Uterus (tissue), 3 donors: ENCODE measurements at regions not wholly inside any gene's neighbourhood (a gene's known extent, or its start where the extent isn't known, plus 50 kb on each side); places are given as distances from the start of the nearest gene placed in this dataset.

Experiments
- DNase-seq, 2 donors: peaks; one replicate each; pipeline ENCODE4 v3.0.0-alpha.2; 2019 to 2020
- H3K27ac ChIP-seq, 2 donors: fragments of 200-600 bp; sonication (generic); 1 replicate in 1 of 2; 2 replicates in 1 of 2; pipeline ENCODE4 v1.5.1; 2016 to 2018
- H3K27me3 ChIP-seq, 2 donors: fragments of 200-600 bp; sonication (generic); one replicate each; pipeline ENCODE4 v1.5.1; 2018 to 2019; ENCODE audit warnings: control low read depth in 1 of 2
- H3K36me3 ChIP-seq, 2 donors: fragments of 200-600 bp; sonication (generic); one replicate each; pipeline ENCODE4 v1.5.1; 2019; ENCODE audit warnings: control low read depth in 1 of 2
- H3K4me1 ChIP-seq, 2 donors: fragments of 200-600 bp; sonication (generic); one replicate each; pipeline ENCODE4 v1.5.1; 2018 to 2019; ENCODE audit warnings: control low read depth in 1 of 2
- H3K4me3 ChIP-seq, 2 donors: fragments of 200-600 bp; sonication (generic); 1 replicate in 1 of 2; 2 replicates in 1 of 2; pipeline ENCODE4 v1.5.1; 2018 to 2019; ENCODE audit warnings: mild to moderate bottlenecking in 1 of 2
- H3K9me3 ChIP-seq, 2 donors: fragments of 200-600 bp; sonication (generic); one replicate each; pipeline ENCODE4 v1.5.1; 2019; ENCODE audit warnings: control low read depth in 1 of 2
- CTCF ChIP-seq, 4 experiments: fragments of 200-600 bp in 2 of 4; fragments of 450-650 bp in 2 of 4; sonication (generic) in 2 of 4; IDR thresholded peaks; one replicate each; pipeline ENCODE4 v1.5.1; 2016 to 2019; ENCODE audit warnings: antibody characterized with exemption in 4 of 4, mild to moderate bottlenecking in 2 of 4, moderate library complexity in 1 of 4
- POLR2A ChIP-seq, 2 donors: fragments of 450-650 bp; IDR thresholded peaks; one replicate each; pipeline ENCODE4 v1.6.1; 2016; ENCODE audit warnings: antibody characterized with exemption in 2 of 2, mild to moderate bottlenecking in 1 of 2, moderate library complexity in 1 of 2
- intact Hi-C: fragments of 100-400 bp; cut with DNase I; formaldehyde crosslinking; loops from one replicate; pipeline ENCODE4 v1.15.1; 2023; ENCODE audit warnings: low total_unique reads
- donor health status: DM: yes; HTN: yes; CAD: no.

- no peak for TF ChIP-seq CTCF (IDR thresholded peaks at IDR 0.05)
- no peak for TF ChIP-seq POLR2A (IDR thresholded peaks at IDR 0.05)
- intact Hi-C loops = no loop called here
- no peak overlapping the region for H3K4me3 ChIP-seq
- DNase-seq = no peak
- H3K27ac ChIP-seq = no peak overlapping the region
- H3K36me3 ChIP-seq = no peaks in the 10 kb centered on the region
- no peaks in the 10 kb centered on the region for H3K9me3 ChIP-seq
- H3K4me1 ChIP-seq = no peaks in the 10 kb centered on the region
- no peaks in the 10 kb centered on the region for H3K27me3 ChIP-seq
Observed at GRCh38 chr17:5741810-5742209, 157.5 kb upstream of the NLRP1 start.

- no peaks in the 10 kb centered on the region for H3K36me3 ChIP-seq
- intact Hi-C loops = no loop called here
- TF ChIP-seq POLR2A (IDR thresholded peaks at IDR 0.05) = no peak
- no peak for TF ChIP-seq CTCF (IDR thresholded peaks at IDR 0.05)
- no peak overlapping the region for H3K4me3 ChIP-seq
- no peaks in the 10 kb centered on the region for H3K27me3 ChIP-seq
- DNase-seq = no peak
- H3K4me1 ChIP-seq = no peaks in the 10 kb centered on the region
- no peaks in the 10 kb centered on the region for H3K9me3 ChIP-seq
- H3K27ac ChIP-seq = no peak overlapping the region
Observed at GRCh38 chr17:5745111-5745813, 161.0 kb upstream of the NLRP1 start.

DNA sequence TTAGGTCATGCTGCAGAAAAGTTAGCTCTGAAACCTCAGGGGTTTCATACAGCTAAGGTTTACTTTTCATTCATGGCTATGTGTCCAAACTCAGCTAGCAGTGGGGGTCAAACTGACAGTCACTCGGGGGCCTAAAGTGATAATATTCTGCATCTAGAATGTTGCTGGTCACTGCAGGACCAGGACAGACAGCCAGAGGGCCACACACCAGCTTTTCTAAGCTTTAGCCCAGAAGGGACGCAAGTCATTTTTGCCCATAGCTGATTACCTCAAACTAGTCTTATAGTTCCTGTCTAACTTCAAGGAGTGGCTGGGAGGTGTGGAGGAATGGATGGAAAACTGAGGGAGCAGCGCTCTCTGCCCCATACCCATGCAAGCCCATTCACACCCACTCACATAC, 163.0 kb upstream of the NLRP1 start:
- Histone ChIP-seq H3K27me3 (no peaks in the 10 kb centered on the region), H3K4me3 (no peak overlapping the region), H3K27ac (no peak overlapping the region), H3K9me3 (no peaks in the 10 kb centered on the region), H3K4me1 (no peaks in the 10 kb centered on the region), H3K36me3 (no peaks in the 10 kb centered on the region)
- intact Hi-C loops = no loop called here
- no peak for DNase-seq
- no peak for TF ChIP-seq CTCF (IDR thresholded peaks at IDR 0.05)

DNA sequence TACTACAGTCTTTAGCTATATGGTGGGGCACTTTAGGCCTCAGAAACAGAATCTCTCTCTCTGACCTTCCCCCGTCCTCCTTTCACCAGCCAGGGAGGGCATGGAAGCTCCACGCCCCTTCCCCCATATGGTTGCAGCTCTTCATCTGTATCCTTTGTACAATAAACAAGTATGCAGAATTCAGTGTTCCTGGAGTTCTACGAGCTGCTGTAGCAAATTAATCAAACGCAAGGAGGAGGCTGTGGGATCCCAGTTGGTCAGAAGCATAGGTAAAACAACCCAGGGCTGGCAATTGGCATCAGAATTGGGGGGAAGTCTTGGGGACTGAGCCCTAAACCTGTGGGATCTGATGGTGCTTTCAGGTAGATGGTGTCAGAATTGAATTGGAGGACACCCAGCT, 163.7 kb upstream of the NLRP1 start:
- DNase-seq = no peak
- intact Hi-C loops = no loop called here

GRCh38 chr17:5753421-5753820, 169.1 kb upstream of the NLRP1 start:
- intact Hi-C loops = no loop called here
- Histone ChIP-seq H3K27ac (no peak overlapping the region), H3K36me3 (no peaks in the 10 kb centered on the region), H3K27me3 (no peaks in the 10 kb centered on the region), H3K4me1 (no peaks in the 10 kb centered on the region), H3K4me3 (no peak overlapping the region), H3K9me3 (no peaks in the 10 kb centered on the region)
- DNase-seq = no peak
- TF ChIP-seq POLR2A (IDR thresholded peaks at IDR 0.05) = no peak
- no peak for TF ChIP-seq CTCF (IDR thresholded peaks at IDR 0.05)

More for the DNA sequence above, 163.7 kb upstream of the NLRP1 start:
- H3K27me3 ChIP-seq = no peaks in the 10 kb centered on the region
- TF ChIP-seq POLR2A (IDR thresholded peaks at IDR 0.05) (no peak), CTCF (IDR thresholded peaks at IDR 0.05) (no peak)
- no peak overlapping the region for H3K4me3 ChIP-seq
- no peaks in the 10 kb centered on the region for H3K4me1 ChIP-seq
- no peaks in the 10 kb centered on the region for H3K9me3 ChIP-seq
- no peaks in the 10 kb centered on the region for H3K36me3 ChIP-seq
- H3K27ac ChIP-seq = no peak overlapping the region
